ENCODE measurements at regions not wholly inside any gene's neighbourhood (a gene's known extent, or its start where the extent isn't known, plus 50 kb on each side); places are given as distances from the start of the nearest gene placed in this dataset.
A peak's percentile ranks its signal among the peaks of the same experiment; 100 is the strongest.

DNA sequence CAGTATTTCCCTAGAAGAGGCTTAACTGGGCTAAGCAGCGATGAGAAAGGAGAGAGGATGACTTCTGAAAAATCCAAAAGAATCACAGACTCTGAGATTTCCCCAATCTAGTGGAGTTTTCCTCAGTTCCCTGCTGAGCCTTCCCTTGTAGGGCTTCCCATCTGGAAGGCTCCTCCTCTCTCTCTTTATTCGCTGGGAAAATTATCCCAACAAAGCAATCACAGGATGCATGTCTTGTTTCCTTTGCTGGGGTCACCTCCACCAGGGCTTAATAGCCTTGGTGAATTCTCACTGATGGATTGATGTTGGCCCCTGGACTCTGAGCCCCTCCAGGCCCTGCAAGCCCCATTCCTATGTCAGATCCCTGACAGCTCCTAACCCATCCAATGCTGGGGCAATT is 69.8 kb upstream of the MAFB start:
- H3K27me3 ChIP-seq (ENCODE audit: control insufficient read depth in 2 of 2, insufficient read depth in 2 of 2, low read length in 2 of 2), result peaks cover 0 to 2% of the 10 kb centered on the region in 2 experiments
- peaks cover 22% of the 10 kb centered on the region for H3K4me1 ChIP-seq (ENCODE audit: control insufficient read depth, extremely low read depth, insufficient read depth, low read length)
- DNase-seq (ENCODE audit: low read depth, low spot score) (peak; percentile 22), FAIRE-seq (no peak)
- H3K36me3 ChIP-seq (ENCODE audit: control insufficient read depth in 2 of 2, extremely low read depth in 1 of 2, insufficient read depth in 2 of 2, low read length in 2 of 2), result no peaks in the 10 kb centered on the region
- intact Hi-C loops (cut with micrococcal nuclease), result loop anchor here (10.0 kb wide), 1 partner anchor 316 kb away; no protein-coding TSS in a partner anchor
- H2AFZ ChIP-seq (ENCODE audit: low read depth, low read length), result no peak overlapping the region
- dilution Hi-C loops (cut with MboI; ENCODE audit: extremely low pct_ligation_motif_present, low sequenced_read_pairs), result no loop called here
- no TSS peak for BruUV-seq (replicated peaks)
- no peak for TF ChIP-seq GATA2 (IDR thresholded peaks at IDR 0.05; ENCODE audit: insufficient read depth, insufficient read length, low read depth, low read length)
- no peak for TF ChIP-seq FOS (IDR thresholded peaks at IDR 0.05; ENCODE audit: borderline replicate concordance, insufficient read depth, low read length)
- no peak for TF ChIP-seq EZH2 (IDR thresholded peaks at IDR 0.05; ENCODE audit: borderline replicate concordance, low read depth, low read length, severe bottlenecking)
- no peak for TF ChIP-seq CTCF (IDR thresholded peaks at IDR 0.05; ENCODE audit: extremely low read depth in 1 of 2, insufficient read depth in 1 of 2, low read depth in 1 of 2, low read length in 2 of 2)
- TF ChIP-seq POLR2A (IDR thresholded peaks at IDR 0.05; ENCODE audit: low read depth, low read length), result no peak
- TF ChIP-seq JUN (IDR thresholded peaks at IDR 0.05; ENCODE audit: borderline replicate concordance, insufficient read depth, insufficient read length, low read depth), result no peak
- no peak for TF ChIP-seq MYC (IDR thresholded peaks at IDR 0.05; ENCODE audit: low read depth, low read length)
- TF ChIP-seq, protein P1, sequence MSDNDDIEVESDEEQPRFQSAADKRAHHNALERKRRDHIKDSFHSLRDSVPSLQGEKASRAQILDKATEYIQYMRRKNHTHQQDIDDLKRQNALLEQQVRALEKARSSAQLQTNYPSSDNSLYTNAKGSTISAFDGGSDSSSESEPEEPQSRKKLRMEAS (IDR thresholded peaks at IDR 0.05; ENCODE audit: insufficient read depth, insufficient read length), result no peak
- TF ChIP-seq POLR2AphosphoS5 (IDR thresholded peaks at IDR 0.05; ENCODE audit: insufficient read depth, low read depth, low read length), result no peak
- POLR2A ChIA-PET, result no interaction called here
- H3K9ac ChIP-seq (replicated peaks; ENCODE audit: extremely low read depth, insufficient read depth, low read length), result no peak overlapping the region
- H4K20me1 ChIP-seq (replicated peaks; ENCODE audit: control insufficient read depth, extremely low read depth, insufficient read depth, low read length), result no peaks in the 10 kb centered on the region
- H3K4me3 ChIP-seq (replicated peaks in 1 of 3; ENCODE audit: insufficient read depth in 1 of 3, low read depth in 1 of 3, low read length in 3 of 3), result no peak overlapping the region
- no peak overlapping the region for H3K4me2 ChIP-seq (ENCODE audit: insufficient read depth, low read length)
- H3K9me1 ChIP-seq (replicated peaks; ENCODE audit: control insufficient read depth, extremely low read depth, insufficient read depth, low read length), result no peaks in the 10 kb centered on the region
- no peaks in the 10 kb centered on the region for H3K79me2 ChIP-seq (ENCODE audit: control insufficient read depth, insufficient read depth, low read length)
- CTCF ChIA-PET, result interaction anchor here (5.5 kb wide), 1 partner anchor 18 kb away, joined by 25 read pairs; no protein-coding TSS in a partner anchor
- H3K27ac ChIP-seq (ENCODE audit: insufficient read depth, low read depth, low read length), result no peak overlapping the region
- H3K9me3 ChIP-seq (replicated peaks; ENCODE audit: control insufficient read depth, insufficient read depth, low read length), result no peaks in the 10 kb centered on the region
